GM23248 (cell line): ENCODE measurements at regions not wholly inside any gene's neighbourhood (a gene's known extent, or its start where the extent isn't known, plus 50 kb on each side); places are given as distances from the start of the nearest gene placed in this dataset.

Experiments used
- EZH2 ChIP-seq: fragments of 200-600 bp; sonication (generic); IDR thresholded peaks from 2 replicates; pipeline ENCODE4 v1.6.1; 2018; ENCODE audit warnings: antibody characterized with exemption, mild to moderate bottlenecking; ENCODE audit not compliant: insufficient read depth, poor library complexity, severe bottlenecking
- EZH2phosphoT487 ChIP-seq: fragments of 200-600 bp; sonication (generic); IDR thresholded peaks from 2 replicates; pipeline ENCODE4 v1.6.1; 2018; ENCODE audit warnings: antibody characterized with exemption, moderate library complexity, mild to moderate bottlenecking, low read depth; ENCODE audit not compliant: insufficient read depth

- TF ChIP-seq EZH2 (no peak), EZH2phosphoT487 (no peak)
Observed at GRCh38 chrX:1720836-1721235, 106.0 kb downstream of the ASMT start.
